ENCODE measurements at regions not wholly inside any gene's neighbourhood (a gene's known extent, or its start where the extent isn't known, plus 50 kb on each side); places are given as distances from the start of the nearest gene placed in this dataset.
"Not testable (repeated sequence)": the region's sequence is repeated elsewhere in the genome, so short reads cannot be mapped to it uniquely, and the experiment has no call there.

DNA sequence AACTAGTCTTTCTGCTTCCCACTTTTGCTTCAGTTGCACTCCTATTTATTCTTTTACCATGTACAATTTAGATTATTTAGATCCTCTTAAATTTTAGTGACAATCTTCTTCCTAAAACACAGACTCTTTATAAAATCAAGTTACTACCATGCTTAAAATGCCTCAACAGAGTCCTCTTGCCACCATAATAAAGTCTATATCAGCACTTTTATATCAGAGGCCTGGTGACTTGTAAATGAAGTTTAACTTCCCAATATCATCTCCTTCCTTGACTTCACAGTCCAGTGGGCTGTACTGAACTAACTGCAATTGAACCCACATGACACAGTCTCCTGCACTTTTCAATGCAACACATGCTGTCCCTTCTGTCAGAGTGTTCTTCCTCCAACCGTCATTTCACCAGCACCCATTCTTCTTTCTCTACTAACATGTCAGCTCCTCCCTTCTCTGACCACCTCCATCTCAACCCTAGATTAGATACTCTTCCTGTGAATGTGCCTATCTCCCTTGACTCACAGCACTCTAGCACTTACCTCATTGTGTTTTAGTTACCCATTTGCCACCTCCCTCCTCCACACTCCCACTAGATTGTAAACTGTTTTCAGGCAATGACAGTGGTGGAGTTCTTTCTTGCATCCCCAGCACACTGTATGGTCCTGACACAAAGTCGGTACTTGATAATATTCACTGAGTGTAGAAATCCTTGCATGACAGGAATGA, 414.9 kb downstream of the SATB2 start:
- TF ChIP-seq, protein P1, sequence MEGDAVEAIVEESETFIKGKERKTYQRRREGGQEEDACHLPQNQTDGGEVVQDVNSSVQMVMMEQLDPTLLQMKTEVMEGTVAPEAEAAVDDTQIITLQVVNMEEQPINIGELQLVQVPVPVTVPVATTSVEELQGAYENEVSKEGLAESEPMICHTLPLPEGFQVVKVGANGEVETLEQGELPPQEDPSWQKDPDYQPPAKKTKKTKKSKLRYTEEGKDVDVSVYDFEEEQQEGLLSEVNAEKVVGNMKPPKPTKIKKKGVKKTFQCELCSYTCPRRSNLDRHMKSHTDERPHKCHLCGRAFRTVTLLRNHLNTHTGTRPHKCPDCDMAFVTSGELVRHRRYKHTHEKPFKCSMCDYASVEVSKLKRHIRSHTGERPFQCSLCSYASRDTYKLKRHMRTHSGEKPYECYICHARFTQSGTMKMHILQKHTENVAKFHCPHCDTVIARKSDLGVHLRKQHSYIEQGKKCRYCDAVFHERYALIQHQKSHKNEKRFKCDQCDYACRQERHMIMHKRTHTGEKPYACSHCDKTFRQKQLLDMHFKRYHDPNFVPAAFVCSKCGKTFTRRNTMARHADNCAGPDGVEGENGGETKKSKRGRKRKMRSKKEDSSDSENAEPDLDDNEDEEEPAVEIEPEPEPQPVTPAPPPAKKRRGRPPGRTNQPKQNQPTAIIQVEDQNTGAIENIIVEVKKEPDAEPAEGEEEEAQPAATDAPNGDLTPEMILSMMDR (IDR thresholded peaks at IDR 0.05), result no peak
- H3K27ac ChIP-seq, result no peak overlapping the region
- H3K4me3 ChIP-seq, result no peak overlapping the region
- DNase-seq (ENCODE audit: low spot score), result no peak

DNA sequence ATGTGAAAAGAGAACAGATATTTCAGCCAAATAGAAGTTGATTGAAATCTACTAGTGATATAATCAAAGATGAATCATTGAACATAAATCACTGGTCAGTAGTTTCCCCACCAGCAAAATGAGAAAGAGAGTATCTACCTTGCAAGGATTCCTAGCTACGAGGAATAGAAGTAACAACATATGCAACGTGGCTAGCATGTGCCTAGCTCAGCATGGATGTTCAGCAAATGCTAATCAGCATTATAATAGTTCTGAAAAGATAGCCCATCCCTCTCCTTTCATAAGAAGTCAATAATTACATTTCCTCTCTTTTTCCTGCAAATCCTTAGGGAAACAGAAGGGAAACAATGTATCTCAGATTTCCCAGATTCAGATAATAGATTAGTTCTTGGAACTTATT, 417.2 kb downstream of the SATB2 start:
- TF ChIP-seq, protein P1 (IDR thresholded peaks at IDR 0.05), result no peak
- no peak for DNase-seq (ENCODE audit: low spot score)
- H3K4me3 ChIP-seq, result no peak overlapping the region
- H3K27ac ChIP-seq, result no peak overlapping the region

DNA sequence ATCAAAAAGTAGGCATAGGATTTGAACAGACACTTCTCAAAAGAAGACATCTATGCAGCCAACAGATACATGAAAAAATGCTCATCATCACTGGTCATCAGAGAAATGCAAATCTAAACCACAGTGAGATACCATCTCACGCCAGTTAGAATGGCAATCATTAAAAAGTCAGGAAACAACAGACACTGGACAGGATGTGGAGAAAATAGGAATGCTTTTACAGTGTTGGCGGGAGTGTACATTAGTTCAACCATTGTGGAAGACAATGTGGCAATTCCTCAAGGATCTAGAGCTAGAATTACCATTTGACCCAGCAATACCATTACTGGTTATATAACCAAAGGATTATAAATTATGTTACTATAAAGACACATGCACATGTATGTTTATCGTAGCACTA, 424.0 kb downstream of the SATB2 start:
- H3K4me3 ChIP-seq; DNase-seq (ENCODE audit: low spot score); H3K27ac ChIP-seq: not testable (repeated sequence)

DNA sequence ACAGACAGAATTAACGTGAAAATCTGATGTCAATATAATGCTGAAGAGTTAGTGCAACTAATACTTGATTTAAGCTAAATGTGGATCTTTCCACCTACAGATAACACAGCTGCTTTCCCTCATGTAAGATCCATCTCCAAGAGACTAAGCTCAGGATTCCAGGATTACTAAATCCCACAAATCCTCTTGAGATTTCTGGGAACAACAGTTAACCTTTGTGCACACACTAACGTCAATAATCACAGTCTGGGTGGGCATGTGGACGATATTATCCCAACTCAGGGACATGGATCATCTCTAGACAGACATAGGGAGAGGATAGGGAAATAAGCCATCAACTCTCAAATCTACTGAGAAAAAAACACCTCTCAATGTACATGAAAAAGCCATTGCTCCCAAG, 432.6 kb downstream of the SATB2 start:
- no peak overlapping the region for H3K27ac ChIP-seq
- TF ChIP-seq, protein P1 (IDR thresholded peaks at IDR 0.05), result no peak
- no peak for DNase-seq (ENCODE audit: low spot score)
- H3K4me3 ChIP-seq, result no peak overlapping the region

DNA sequence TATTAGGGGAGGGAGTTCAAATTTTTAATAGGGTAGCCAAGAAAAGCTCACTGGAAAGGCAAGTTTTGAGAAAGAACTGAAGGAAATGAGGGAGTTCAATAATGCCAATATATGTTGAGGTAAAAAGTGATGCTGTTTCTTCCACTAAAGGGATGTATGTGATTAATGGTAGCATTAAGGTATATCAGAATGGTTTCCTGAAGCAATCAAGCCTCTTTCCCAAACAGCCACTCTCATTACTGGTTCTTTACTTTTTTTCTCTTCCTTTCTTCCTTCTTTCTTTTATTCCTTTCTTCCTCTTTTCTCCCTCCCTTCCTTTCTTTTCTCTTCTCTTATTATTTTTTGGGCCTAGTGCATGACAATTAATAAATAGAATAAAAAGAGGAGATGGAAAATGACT, 433.5 kb downstream of the SATB2 start:
- no peak overlapping the region for H3K27ac ChIP-seq
- TF ChIP-seq, protein P1 (IDR thresholded peaks at IDR 0.05), result no peak
- DNase-seq (ENCODE audit: low spot score), result no peak
- H3K4me3 ChIP-seq, result no peak overlapping the region

DNA sequence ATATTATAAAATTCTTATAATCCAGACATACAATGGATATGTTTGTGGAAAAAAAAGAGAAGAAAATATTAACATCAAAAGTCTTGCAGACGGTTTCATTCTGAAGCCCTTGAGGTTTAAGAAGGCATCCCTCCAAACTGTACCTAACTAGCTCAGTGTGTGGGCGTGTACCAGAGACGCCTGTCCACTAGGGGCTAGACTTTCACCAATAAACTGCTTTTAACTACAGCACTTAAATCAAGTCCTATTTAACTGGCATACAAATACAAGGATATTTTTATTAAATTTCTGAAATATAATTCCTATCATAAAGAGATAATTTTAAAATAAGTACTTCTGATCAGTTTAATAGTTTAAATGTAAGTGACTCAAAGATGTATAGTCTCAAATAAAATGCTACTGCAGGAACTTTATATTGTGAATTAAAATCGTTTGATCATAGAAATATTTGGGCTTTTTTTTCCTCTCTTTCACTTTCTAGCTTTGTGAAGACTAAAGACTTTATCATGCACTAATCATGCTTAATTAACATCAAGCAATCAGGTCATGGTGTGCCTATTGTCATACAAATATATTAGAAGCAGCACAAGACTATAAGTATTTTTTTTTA, 437.7 kb downstream of the SATB2 start:
- TF ChIP-seq, protein P1 (IDR thresholded peaks at IDR 0.05), result no peak
- no peak for DNase-seq (ENCODE audit: low spot score)
- Histone ChIP-seq H3K27ac (no peak overlapping the region), H3K4me3 (no peak overlapping the region)

DNA sequence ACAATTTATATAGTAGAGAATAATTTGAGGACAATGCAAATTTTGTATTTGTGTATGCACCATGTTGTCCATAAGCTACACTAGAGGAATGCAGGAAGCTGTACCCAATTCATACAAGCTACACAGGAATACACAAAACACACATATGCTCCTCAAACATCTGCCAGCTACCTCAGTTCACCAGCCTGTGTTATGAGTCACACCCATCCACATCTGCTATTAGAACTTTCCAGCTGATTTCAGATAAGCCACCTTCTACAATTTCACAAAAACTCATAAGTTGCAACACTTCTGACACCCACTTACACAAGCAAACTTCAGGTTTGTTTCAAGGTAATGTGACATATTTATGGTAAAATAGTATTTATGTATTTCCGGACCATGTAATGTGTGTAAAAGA, 438.9 kb downstream of the SATB2 start:
- Histone ChIP-seq H3K27ac (no peak overlapping the region), H3K4me3 (no peak overlapping the region)
- no peak for DNase-seq (ENCODE audit: low spot score)
- TF ChIP-seq, protein P1 (IDR thresholded peaks at IDR 0.05), result no peak
